Activated CD8-positive, alpha-beta T cell treated with anti-CD3 and anti-CD28 coated beads for 36 hours (primary cell): ENCODE measurements at regions not wholly inside any gene's neighbourhood (a gene's known extent, or its start where the extent isn't known, plus 50 kb on each side); places are given as distances from the start of the nearest gene placed in this dataset.

Experiments
- ATAC-seq: fragments of 200-7000 bp; cut with Tn5 transposase; one replicate; pipeline ENCODE4 v1.10.0; 2021; ENCODE audit warnings: mild to moderate bottlenecking, moderate library complexity
- CTCF ChIA-PET: fragments of 350-600 bp; sonication (Branson Sonifier 250); formaldehyde crosslinking; loops from one replicate; lab custom pipeline; 2021; ENCODE audit warnings: antibody characterized with exemption; lab: Charles Lee
- POLR2A ChIA-PET: fragments of 350-600 bp; sonication (Branson Sonifier 250); formaldehyde crosslinking; loops from one replicate; lab custom pipeline; 2021; ENCODE audit warnings: antibody characterized with exemption; lab: Charles Lee
- DNase-seq: peaks from one replicate; pipeline ENCODE4 v3.0.0-alpha.2; 2020
- H3K27ac Mint-ChIP-seq: one replicate; pipeline ENCODE4 v1.8.0; 2021; ENCODE audit warnings: mild to moderate bottlenecking, mixed read lengths
- H3K27me3 Mint-ChIP-seq: one replicate; pipeline ENCODE4 v1.8.0; 2021; ENCODE audit warnings: mixed read lengths
- H3K36me3 Mint-ChIP-seq: one replicate; pipeline ENCODE4 v1.8.0; 2021; ENCODE audit warnings: low read depth, mixed read lengths
- H3K4me1 Mint-ChIP-seq: one replicate; pipeline ENCODE4 v1.8.0; 2021; ENCODE audit warnings: low read depth, mixed read lengths
- H3K4me3 Mint-ChIP-seq: one replicate; pipeline ENCODE4 v1.8.0; 2021; ENCODE audit warnings: mild to moderate bottlenecking, moderate library complexity, mixed read lengths
- H3K9me3 Mint-ChIP-seq: one replicate; pipeline ENCODE4 v1.8.0; 2021; ENCODE audit warnings: mixed read lengths
- intact Hi-C: fragments of 100-400 bp; cut with micrococcal nuclease; formaldehyde crosslinking; loops from one replicate; pipeline ENCODE4 v1.10.0; 2022
- TF ChIP-seq, protein P1 (sequence below): fragments of 200-600 bp; IDR thresholded peaks from one replicate; pipeline ENCODE4 v1.8.0; 2022; ENCODE audit warnings: antibody characterized with exemption, mild to moderate bottlenecking

DNA sequence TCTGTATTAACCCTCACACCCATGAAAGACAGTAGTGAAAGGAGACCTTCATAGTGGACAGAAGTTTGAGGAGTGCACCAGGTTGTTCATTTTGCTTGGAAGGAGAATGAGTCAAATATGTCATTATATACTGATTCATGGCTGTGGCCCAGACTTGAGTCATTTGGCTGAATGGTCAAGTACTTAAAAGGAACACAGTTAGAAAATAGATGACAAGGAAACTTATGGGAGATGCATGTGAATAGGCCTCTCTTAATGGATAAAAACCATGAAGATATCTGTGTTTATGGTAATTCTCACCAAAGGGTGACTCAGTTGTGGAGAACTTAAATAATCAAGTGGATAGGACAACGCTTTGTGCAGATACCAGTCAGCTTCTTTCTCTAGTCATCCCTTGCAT, 524.7 kb upstream of the CNTNAP5 start:
- POLR2A ChIA-PET = no interaction called here
- ATAC-seq (no peak), DNase-seq (no peak)
- CTCF ChIA-PET = no interaction called here
- Mint-ChIP-seq H3K36me3 (no peaks in the 10 kb centered on the region), H3K27me3 (no peaks in the 10 kb centered on the region), H3K4me1 (no peaks in the 10 kb centered on the region), H3K27ac (no peak overlapping the region), H3K9me3 (peaks cover 4% of the 10 kb centered on the region), H3K4me3 (no peak overlapping the region)
- intact Hi-C loops = no loop called here
- TF ChIP-seq, protein P1, sequence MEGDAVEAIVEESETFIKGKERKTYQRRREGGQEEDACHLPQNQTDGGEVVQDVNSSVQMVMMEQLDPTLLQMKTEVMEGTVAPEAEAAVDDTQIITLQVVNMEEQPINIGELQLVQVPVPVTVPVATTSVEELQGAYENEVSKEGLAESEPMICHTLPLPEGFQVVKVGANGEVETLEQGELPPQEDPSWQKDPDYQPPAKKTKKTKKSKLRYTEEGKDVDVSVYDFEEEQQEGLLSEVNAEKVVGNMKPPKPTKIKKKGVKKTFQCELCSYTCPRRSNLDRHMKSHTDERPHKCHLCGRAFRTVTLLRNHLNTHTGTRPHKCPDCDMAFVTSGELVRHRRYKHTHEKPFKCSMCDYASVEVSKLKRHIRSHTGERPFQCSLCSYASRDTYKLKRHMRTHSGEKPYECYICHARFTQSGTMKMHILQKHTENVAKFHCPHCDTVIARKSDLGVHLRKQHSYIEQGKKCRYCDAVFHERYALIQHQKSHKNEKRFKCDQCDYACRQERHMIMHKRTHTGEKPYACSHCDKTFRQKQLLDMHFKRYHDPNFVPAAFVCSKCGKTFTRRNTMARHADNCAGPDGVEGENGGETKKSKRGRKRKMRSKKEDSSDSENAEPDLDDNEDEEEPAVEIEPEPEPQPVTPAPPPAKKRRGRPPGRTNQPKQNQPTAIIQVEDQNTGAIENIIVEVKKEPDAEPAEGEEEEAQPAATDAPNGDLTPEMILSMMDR = no peak

DNA sequence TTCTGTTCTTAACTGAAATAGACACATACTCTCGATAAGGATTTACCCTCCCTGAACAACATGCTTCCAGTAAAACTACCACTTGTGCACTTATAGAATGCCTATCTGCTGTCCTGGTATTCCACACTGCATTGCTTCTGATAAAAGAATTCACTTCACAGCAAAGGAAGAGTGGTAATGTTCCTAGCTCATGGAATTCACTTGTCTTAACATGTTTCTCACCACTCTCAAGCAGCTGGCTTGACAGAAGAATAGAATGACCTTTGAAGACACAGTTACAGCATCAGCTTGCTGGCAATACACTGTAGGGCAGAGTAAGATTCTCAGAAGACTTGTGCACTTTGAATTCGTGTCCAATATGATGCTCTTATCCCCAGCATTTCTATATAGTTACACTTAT, 524.1 kb upstream of the CNTNAP5 start:
- POLR2A ChIA-PET = no interaction called here

DNA sequence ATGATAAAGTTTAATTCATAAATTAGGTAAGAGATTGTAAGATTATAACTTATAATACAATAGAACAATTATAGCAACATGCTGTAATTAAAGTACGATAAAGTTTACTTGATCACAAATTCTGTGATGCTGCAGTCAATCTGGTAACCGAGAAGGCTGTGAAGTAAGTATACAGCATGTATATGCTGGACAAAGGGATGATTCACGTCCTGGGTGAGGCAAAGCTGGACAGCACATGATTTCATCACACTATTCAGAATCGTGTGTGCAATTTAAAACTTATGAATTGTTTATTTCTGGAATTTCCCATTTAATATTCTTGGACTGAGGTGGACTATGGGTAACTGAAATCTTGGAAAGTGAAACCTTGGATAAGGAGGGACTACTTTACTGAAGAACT, 522.2 kb upstream of the CNTNAP5 start:
- Mint-ChIP-seq H3K27ac (no peak overlapping the region), H3K27me3 (no peaks in the 10 kb centered on the region), H3K4me3 (no peak overlapping the region)

More for the DNA sequence above, 524.1 kb upstream of the CNTNAP5 start:
- no peak overlapping the region for H3K4me3 Mint-ChIP-seq
- H3K9me3 Mint-ChIP-seq = peaks cover 4% of the 10 kb centered on the region
- H3K4me1 Mint-ChIP-seq = no peaks in the 10 kb centered on the region
- ATAC-seq = no peak
- CTCF ChIA-PET = no interaction called here
- no peak for DNase-seq
- H3K27me3 Mint-ChIP-seq = no peaks in the 10 kb centered on the region
- intact Hi-C loops = no loop called here
- no peaks in the 10 kb centered on the region for H3K36me3 Mint-ChIP-seq
- no peak overlapping the region for H3K27ac Mint-ChIP-seq
- TF ChIP-seq, protein P1 = no peak

DNA sequence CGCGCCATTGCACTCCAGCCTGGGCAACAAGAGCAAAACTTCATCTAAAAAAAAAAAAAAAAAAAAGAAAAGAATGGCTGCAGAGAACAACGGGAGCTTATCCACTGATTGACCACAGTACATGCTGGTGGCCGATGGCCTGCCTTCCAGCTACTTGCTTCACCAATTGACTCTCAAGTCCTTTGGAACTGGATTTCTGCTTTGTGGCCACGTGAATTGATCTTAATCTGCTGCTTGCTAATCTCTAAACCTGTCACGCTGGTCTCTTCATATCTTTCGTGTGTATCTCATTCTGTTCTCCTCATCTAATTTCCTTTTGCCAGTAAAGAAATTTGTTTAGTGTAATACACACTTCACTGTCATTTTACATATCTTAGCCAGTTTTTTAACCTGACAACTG, 512.5 kb upstream of the CNTNAP5 start:
- POLR2A ChIA-PET = no interaction called here
- no peak for DNase-seq
- CTCF ChIA-PET = no interaction called here
- no peaks in the 10 kb centered on the region for H3K4me1 Mint-ChIP-seq
- no peaks in the 10 kb centered on the region for H3K27me3 Mint-ChIP-seq
- TF ChIP-seq, protein P1 = no peak
- intact Hi-C loops = no loop called here
- no peak for ATAC-seq
- peaks cover 3% of the 10 kb centered on the region for H3K9me3 Mint-ChIP-seq
- no peaks in the 10 kb centered on the region for H3K36me3 Mint-ChIP-seq
- H3K4me3 Mint-ChIP-seq = no peak overlapping the region
- no peak overlapping the region for H3K27ac Mint-ChIP-seq

More for the DNA sequence above, 522.2 kb upstream of the CNTNAP5 start:
- TF ChIP-seq, protein P1 = no peak
- Mint-ChIP-seq H3K36me3 (no peaks in the 10 kb centered on the region), H3K9me3 (peaks cover 2% of the 10 kb centered on the region), H3K4me1 (no peaks in the 10 kb centered on the region)
- intact Hi-C loops = no loop called here
- DNase-seq = no peak
- POLR2A ChIA-PET = no interaction called here
- CTCF ChIA-PET = no interaction called here
- no peak for ATAC-seq

DNA sequence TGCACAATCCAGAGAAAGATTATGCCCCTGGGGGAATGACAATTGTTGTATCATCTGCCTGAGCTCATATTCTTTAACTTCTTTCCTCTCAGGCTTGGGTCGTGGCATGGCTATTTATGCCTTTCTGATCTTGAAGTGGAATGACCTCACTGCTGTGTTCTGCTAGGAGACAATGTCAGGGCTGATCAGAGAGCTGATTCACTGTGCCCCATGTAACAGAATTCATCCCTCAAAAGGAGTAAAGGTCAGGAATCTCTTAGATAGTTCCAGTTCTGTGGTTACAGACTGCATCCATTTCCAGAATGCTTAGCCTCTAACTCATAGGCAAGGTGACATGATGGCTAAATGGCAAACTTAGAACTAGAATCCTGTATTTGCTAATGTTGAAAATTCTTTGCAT, 511.7 kb upstream of the CNTNAP5 start:
- Mint-ChIP-seq H3K36me3 (no peaks in the 10 kb centered on the region), H3K9me3 (peaks cover 1% of the 10 kb centered on the region), H3K4me1 (no peaks in the 10 kb centered on the region), H3K4me3 (no peak overlapping the region), H3K27ac (no peak overlapping the region), H3K27me3 (no peaks in the 10 kb centered on the region)
- ChIA-PET POLR2A (no interaction called here), CTCF (no interaction called here)
- no peak for DNase-seq
- TF ChIP-seq, protein P1 = no peak
- no peak for ATAC-seq
- intact Hi-C loops = no loop called here
